ENCODE measurements at regions not wholly inside any gene's neighbourhood (a gene's known extent, or its start where the extent isn't known, plus 50 kb on each side); places are given as distances from the start of the nearest gene placed in this dataset.

GRCh38 chr7:41113719-41114118 is 589.2 kb downstream of the INHBA start:
- TF ChIP-seq POLR2A (IDR thresholded peaks at IDR 0.05) = no peak
- TF ChIP-seq CTCF (IDR thresholded peaks at IDR 0.05) = no peak
- no peaks in the 10 kb centered on the region for H3K27me3 ChIP-seq
- no peaks in the 10 kb centered on the region for H3K9me3 ChIP-seq
- intact Hi-C loops (cut with DNase I; ENCODE audit: low total_unique reads) = no loop called here
- H3K36me3 ChIP-seq (ENCODE audit: low read depth, missing control alignments) = no peaks in the 10 kb centered on the region
- H3K4me3 ChIP-seq = no peak overlapping the region
- H3K4me1 ChIP-seq = no peaks in the 10 kb centered on the region
- no peak overlapping the region for H3K27ac ChIP-seq
- no peak for DNase-seq

GRCh38 chr7:41110186-41110585 is 592.7 kb downstream of the INHBA start:
- Histone ChIP-seq H3K4me1 (no peaks in the 10 kb centered on the region), H3K27ac (no peak overlapping the region), H3K9me3 (no peaks in the 10 kb centered on the region), H3K36me3 (ENCODE audit: low read depth, missing control alignments) (no peaks in the 10 kb centered on the region), H3K27me3 (no peaks in the 10 kb centered on the region), H3K4me3 (no peak overlapping the region)
- WGBS, 2 donors = 81 to 94% methylated on average over 1 of the region's 1 CpG
- TF ChIP-seq CTCF (IDR thresholded peaks at IDR 0.05) = no peak
- no peak for TF ChIP-seq POLR2A (IDR thresholded peaks at IDR 0.05)
- DNase-seq = no peak
- intact Hi-C loops (cut with DNase I; ENCODE audit: low total_unique reads) = no loop called here

- Histone ChIP-seq H3K36me3 (ENCODE audit: low read depth, missing control alignments) (no peaks in the 10 kb centered on the region), H3K4me3 (no peak overlapping the region), H3K27ac (no peak overlapping the region), H3K27me3 (no peaks in the 10 kb centered on the region), H3K9me3 (no peaks in the 10 kb centered on the region), H3K4me1 (no peaks in the 10 kb centered on the region)
- intact Hi-C loops (cut with DNase I; ENCODE audit: low total_unique reads) = no loop called here
- no peak for DNase-seq
- TF ChIP-seq CTCF (IDR thresholded peaks at IDR 0.05) (no peak), POLR2A (IDR thresholded peaks at IDR 0.05) (no peak)
Observed at GRCh38 chr7:41108821-41109220, 594.1 kb downstream of the INHBA start.

GRCh38 chr7:41107938-41108448 is 594.9 kb downstream of the INHBA start:
- Histone ChIP-seq H3K4me1 (no peaks in the 10 kb centered on the region), H3K27me3 (no peaks in the 10 kb centered on the region), H3K27ac (no peak overlapping the region), H3K36me3 (ENCODE audit: low read depth, missing control alignments) (no peaks in the 10 kb centered on the region), H3K4me3 (no peak overlapping the region), H3K9me3 (no peaks in the 10 kb centered on the region)
- DNase-seq = no peak
- 28 to 31% methylated on average over 6 of the region's 6 CpGs for WGBS, 2 donors
- intact Hi-C loops (cut with DNase I; ENCODE audit: low total_unique reads) = no loop called here
- TF ChIP-seq CTCF (IDR thresholded peaks at IDR 0.05) = no peak
- TF ChIP-seq POLR2A (IDR thresholded peaks at IDR 0.05) = no peak

- Histone ChIP-seq H3K4me1 (no peaks in the 10 kb centered on the region), H3K27me3 (no peaks in the 10 kb centered on the region), H3K4me3 (no peak overlapping the region), H3K27ac (no peak overlapping the region), H3K9me3 (no peaks in the 10 kb centered on the region), H3K36me3 (ENCODE audit: low read depth, missing control alignments) (no peaks in the 10 kb centered on the region)
- WGBS, 2 donors = 60 to 67% methylated on average over 8 of the region's 8 CpGs
- TF ChIP-seq POLR2A (IDR thresholded peaks at IDR 0.05) (no peak), CTCF (IDR thresholded peaks at IDR 0.05) (no peak)
- DNase-seq = no peak
- intact Hi-C loops (cut with DNase I; ENCODE audit: low total_unique reads) = no loop called here
Observed at GRCh38 chr7:41107330-41107937, 595.5 kb downstream of the INHBA start.
